ENCODE measurements at regions not wholly inside any gene's neighbourhood (a gene's known extent, or its start where the extent isn't known, plus 50 kb on each side); places are given as distances from the start of the nearest gene placed in this dataset.

- TF ChIP-seq CTCF (IDR thresholded peaks at IDR 0.05), result no peak
- TF ChIP-seq JUN (IDR thresholded peaks at IDR 0.05), result no peak
- TF ChIP-seq POLR2A (IDR thresholded peaks at IDR 0.05; ENCODE audit: low read length), result no peak
- no peak for TF ChIP-seq PHF8 (IDR thresholded peaks at IDR 0.05; ENCODE audit: borderline replicate concordance, low read depth)
- no peak for TF ChIP-seq EP300 (IDR thresholded peaks at IDR 0.05)
- no peak for TF ChIP-seq REST (IDR thresholded peaks at IDR 0.05)
These were observed 61.9 kb downstream of the SMUG1 start for GRCh38 chr12:54126696-54127537.
